Natural killer cell (primary cell): ENCODE measurements at regions not wholly inside any gene's neighbourhood (a gene's known extent, or its start where the extent isn't known, plus 50 kb on each side); places are given as distances from the start of the nearest gene placed in this dataset.

Experiments
- ATAC-seq, 3 donors: fragments of 150-1000 bp in 2 of 3; fragments of 200-7000 bp in 1 of 3; cut with Tn5 transposase; 1 replicate in 1 of 3; 2 replicates in 2 of 3; pipeline ENCODE4 v1.10.0; 2021; ENCODE audit warnings: mild to moderate bottlenecking in 2 of 3, moderate library complexity in 2 of 3
- DNase-seq, 2 donors: peaks; one replicate each; pipeline versions ENCODE4 v3.0.0 to v3.0.0-alpha.2; 2013 to 2021; ENCODE audit warnings: mixed read lengths in 1 of 2
- H3K27ac ChIP-seq: one replicate; pipeline ENCODE4 v1.5.1; 2013; ENCODE audit warnings: mild to moderate bottlenecking, low read length
- H3K27me3 ChIP-seq: one replicate; pipeline ENCODE4 v1.6.1; 2013; ENCODE audit warnings: low read length; ENCODE audit not compliant: control insufficient read depth, insufficient read depth
- H3K36me3 ChIP-seq: one replicate; pipeline ENCODE4 v1.6.1; 2013; ENCODE audit warnings: low read length; ENCODE audit not compliant: control insufficient read depth, insufficient read depth
- H3K4me1 ChIP-seq: one replicate; pipeline ENCODE4 v1.6.1; 2013; ENCODE audit warnings: low read length; ENCODE audit not compliant: control insufficient read depth, insufficient read depth
- H3K4me3 ChIP-seq: one replicate; pipeline ENCODE4 v1.5.1; 2013; ENCODE audit warnings: low read length
- H3K9me3 ChIP-seq: one replicate; pipeline ENCODE4 v1.6.1; 2013; ENCODE audit warnings: low read length; ENCODE audit not compliant: control insufficient read depth, insufficient read depth
- H3K27ac Mint-ChIP-seq, 2 donors: one replicate each; pipeline ENCODE4 v1.8.0; 2022; ENCODE audit warnings: mild to moderate bottlenecking in 2 of 2, mixed read lengths in 2 of 2, moderate library complexity in 1 of 2
- H3K27me3 Mint-ChIP-seq, 2 donors: one replicate each; pipeline ENCODE4 v1.8.0; 2022; ENCODE audit warnings: low read depth in 2 of 2, mixed read lengths in 2 of 2
- H3K36me3 Mint-ChIP-seq: one replicate; pipeline ENCODE4 v1.8.0; 2022; ENCODE audit warnings: mixed read lengths
- H3K4me1 Mint-ChIP-seq, 2 donors: one replicate each; pipeline ENCODE4 v1.8.0; 2022; ENCODE audit warnings: mixed read lengths in 2 of 2
- H3K4me3 Mint-ChIP-seq: one replicate; pipeline ENCODE4 v1.8.0; 2022; ENCODE audit warnings: mild to moderate bottlenecking, moderate library complexity, mixed read lengths
- H3K9me3 Mint-ChIP-seq, 2 donors: one replicate each; pipeline ENCODE4 v1.8.0; 2022; ENCODE audit warnings: mixed read lengths in 2 of 2
- WGBS: methylation state at CpG from one replicate; pipeline ENCODE4 v1.1.7; 2013; ENCODE audit warnings: missing lambda C conversion rate; ENCODE audit not compliant: insufficient coverage; 5-methylcytosine and 5-hydroxymethylcytosine counted together
- intact Hi-C: fragments of 100-400 bp; cut with micrococcal nuclease; formaldehyde crosslinking; loops from one replicate; pipeline ENCODE4 v1.14.2; 2022
- TF ChIP-seq, protein P1 (sequence below): fragments of 200-600 bp; IDR thresholded peaks from one replicate; pipeline ENCODE4 v1.8.0; 2022; ENCODE audit warnings: antibody characterized with exemption

DNA sequence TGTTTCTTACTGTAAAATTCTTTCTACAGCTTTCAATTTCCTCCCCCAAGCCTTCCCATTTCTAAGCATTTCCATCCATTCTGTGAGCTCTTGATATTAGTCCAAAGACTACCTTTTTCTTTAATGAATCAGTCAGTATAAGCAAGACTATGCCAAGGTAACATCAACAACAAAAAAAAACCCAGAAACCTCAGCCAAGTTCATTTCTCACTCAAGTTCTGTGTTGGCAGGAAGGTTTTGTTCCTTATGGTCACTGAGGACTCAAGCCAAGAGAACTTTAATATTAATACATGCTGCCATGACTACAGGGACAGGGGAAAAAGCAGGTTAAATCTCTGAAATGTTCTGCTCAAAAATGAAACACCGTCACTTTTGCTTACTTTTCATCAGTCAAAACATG, 621.2 kb upstream of the NRP1 start:
- H3K27me3 Mint-ChIP-seq: peaks cover 9 to 25% of the 10 kb centered on the region in 2 donors
- H3K4me3 Mint-ChIP-seq: no peak overlapping the region
- H3K36me3 Mint-ChIP-seq: no peaks in the 10 kb centered on the region
- no peaks in the 10 kb centered on the region for H3K4me1 Mint-ChIP-seq
- H3K27ac ChIP-seq: no peak overlapping the region
- ATAC-seq (no peak), DNase-seq (no peak)
- H3K36me3 ChIP-seq: no peaks in the 10 kb centered on the region
- intact Hi-C loops: no loop called here
- H3K4me1 ChIP-seq: no peaks in the 10 kb centered on the region
- H3K9me3 Mint-ChIP-seq: peaks cover 0 to 3% of the 10 kb centered on the region in 2 donors
- H3K27ac Mint-ChIP-seq: no peak overlapping the region
- TF ChIP-seq, protein P1, sequence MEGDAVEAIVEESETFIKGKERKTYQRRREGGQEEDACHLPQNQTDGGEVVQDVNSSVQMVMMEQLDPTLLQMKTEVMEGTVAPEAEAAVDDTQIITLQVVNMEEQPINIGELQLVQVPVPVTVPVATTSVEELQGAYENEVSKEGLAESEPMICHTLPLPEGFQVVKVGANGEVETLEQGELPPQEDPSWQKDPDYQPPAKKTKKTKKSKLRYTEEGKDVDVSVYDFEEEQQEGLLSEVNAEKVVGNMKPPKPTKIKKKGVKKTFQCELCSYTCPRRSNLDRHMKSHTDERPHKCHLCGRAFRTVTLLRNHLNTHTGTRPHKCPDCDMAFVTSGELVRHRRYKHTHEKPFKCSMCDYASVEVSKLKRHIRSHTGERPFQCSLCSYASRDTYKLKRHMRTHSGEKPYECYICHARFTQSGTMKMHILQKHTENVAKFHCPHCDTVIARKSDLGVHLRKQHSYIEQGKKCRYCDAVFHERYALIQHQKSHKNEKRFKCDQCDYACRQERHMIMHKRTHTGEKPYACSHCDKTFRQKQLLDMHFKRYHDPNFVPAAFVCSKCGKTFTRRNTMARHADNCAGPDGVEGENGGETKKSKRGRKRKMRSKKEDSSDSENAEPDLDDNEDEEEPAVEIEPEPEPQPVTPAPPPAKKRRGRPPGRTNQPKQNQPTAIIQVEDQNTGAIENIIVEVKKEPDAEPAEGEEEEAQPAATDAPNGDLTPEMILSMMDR: no peak
- no peak overlapping the region for H3K4me3 ChIP-seq
- H3K27me3 ChIP-seq: no peaks in the 10 kb centered on the region
- 86% methylated on average over 1 of the region's 1 CpG for WGBS
- no peaks in the 10 kb centered on the region for H3K9me3 ChIP-seq

DNA sequence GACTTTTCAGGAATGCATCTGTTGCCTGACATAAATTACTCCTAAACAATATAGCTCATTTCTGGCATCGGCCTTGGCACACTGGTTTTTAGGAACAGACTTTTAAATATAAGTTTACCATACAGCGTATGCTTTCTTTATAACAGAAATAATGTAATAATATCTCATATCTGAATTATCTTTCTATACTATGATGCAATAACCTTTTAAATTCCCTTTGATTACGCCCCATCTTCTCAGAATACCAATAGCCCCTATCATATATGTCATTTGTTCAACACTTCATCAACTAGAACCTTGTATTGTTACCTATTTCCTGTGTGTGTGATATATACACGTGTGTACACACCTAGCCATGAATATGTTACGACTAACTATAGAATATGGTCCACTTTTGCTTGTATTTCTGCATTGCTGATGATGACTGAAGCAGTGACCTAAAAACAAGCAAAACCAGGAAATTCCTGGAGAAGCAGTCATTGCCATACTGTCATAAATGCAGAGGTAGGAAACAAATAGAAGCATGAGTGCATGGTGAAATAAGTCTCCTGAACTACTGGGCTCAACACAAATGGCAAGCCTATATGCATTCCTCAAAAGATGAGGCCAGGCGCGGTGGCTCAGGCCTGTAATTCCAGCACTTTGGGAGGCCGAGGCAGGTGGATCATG, 618.4 kb upstream of the NRP1 start:
- Histone ChIP-seq H3K9me3 (no peaks in the 10 kb centered on the region), H3K27ac (no peak overlapping the region), H3K4me3 (no peak overlapping the region), H3K27me3 (no peaks in the 10 kb centered on the region), H3K36me3 (no peaks in the 10 kb centered on the region), H3K4me1 (no peaks in the 10 kb centered on the region)
- intact Hi-C loops: no loop called here
- Mint-ChIP-seq H3K27ac (no peak overlapping the region), H3K9me3 (peaks cover 0 to 3% of the 10 kb centered on the region in 2 donors), H3K4me3 (no peak overlapping the region), H3K36me3 (no peaks in the 10 kb centered on the region), H3K27me3 (peaks cover 6 to 18% of the 10 kb centered on the region in 2 donors), H3K4me1 (no peaks in the 10 kb centered on the region)
- no peak for DNase-seq
- WGBS: 88% methylated on average over 6 of the region's 8 CpGs
- TF ChIP-seq, protein P1: no peak
- no peak for ATAC-seq

DNA sequence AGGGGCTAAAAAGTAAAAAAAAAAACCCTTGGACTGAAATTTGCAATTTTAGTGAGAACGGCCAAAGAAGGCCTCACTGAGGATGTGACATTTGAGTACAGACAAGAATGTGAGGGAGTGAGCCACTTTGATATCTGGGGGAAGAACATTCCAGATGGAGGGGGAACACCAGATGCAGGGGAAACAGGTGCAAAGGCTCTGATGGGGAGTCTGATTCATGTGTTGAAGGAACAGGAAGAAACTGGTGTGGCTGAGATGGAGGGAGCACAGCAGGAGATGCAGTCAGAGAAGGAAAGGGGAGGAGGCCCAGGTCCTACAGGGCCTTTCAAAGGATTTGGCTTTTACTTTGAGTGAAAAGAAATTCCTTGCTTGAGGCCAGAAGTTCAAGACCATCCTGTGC, 615.7 kb upstream of the NRP1 start:
- WGBS: 44% methylated on average over 1 of the region's 1 CpG
- Mint-ChIP-seq H3K27ac (no peak overlapping the region), H3K4me1 (no peaks in the 10 kb centered on the region), H3K9me3 (no peaks in the 10 kb centered on the region), H3K4me3 (no peak overlapping the region), H3K36me3 (no peaks in the 10 kb centered on the region), H3K27me3 (peaks cover 1 to 10% of the 10 kb centered on the region in 2 donors)
- DNase-seq (no peak), ATAC-seq (no peak)
- Histone ChIP-seq H3K27me3 (no peaks in the 10 kb centered on the region), H3K4me1 (no peaks in the 10 kb centered on the region), H3K27ac (no peak overlapping the region), H3K9me3 (no peaks in the 10 kb centered on the region), H3K36me3 (no peaks in the 10 kb centered on the region), H3K4me3 (no peak overlapping the region)
- TF ChIP-seq, protein P1: no peak
- intact Hi-C loops: no loop called here

DNA sequence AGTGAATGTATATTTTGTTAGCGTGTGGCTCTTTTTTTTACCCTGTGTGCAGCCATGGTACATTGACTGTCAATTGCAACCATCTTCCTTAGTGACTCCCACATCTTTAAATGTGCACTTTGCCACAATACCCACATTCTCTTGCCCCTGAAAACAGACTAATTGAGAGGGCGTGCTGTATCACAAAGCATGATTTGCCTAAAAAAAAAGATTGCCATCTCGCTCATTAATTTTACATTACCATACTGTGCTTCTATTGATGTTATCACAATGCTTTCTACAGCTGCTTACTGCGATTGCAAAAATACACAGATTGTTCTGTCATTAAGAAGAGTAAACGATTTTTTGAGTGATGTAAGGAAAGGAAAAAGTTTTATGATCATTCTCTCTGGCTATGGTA, 613.1 kb upstream of the NRP1 start:
- ATAC-seq: no peak
- Histone ChIP-seq H3K27ac (no peak overlapping the region), H3K9me3 (no peaks in the 10 kb centered on the region), H3K27me3 (no peaks in the 10 kb centered on the region), H3K4me1 (no peaks in the 10 kb centered on the region), H3K36me3 (no peaks in the 10 kb centered on the region), H3K4me3 (no peak overlapping the region)
- H3K27ac Mint-ChIP-seq: no peak overlapping the region
- no peak for DNase-seq
- no peaks in the 10 kb centered on the region for H3K9me3 Mint-ChIP-seq
- peaks cover 0 to 14% of the 10 kb centered on the region in 2 donors for H3K27me3 Mint-ChIP-seq
- no peaks in the 10 kb centered on the region for H3K36me3 Mint-ChIP-seq
- 86% methylated on average over 5 of the region's 5 CpGs for WGBS
- TF ChIP-seq, protein P1: no peak
- intact Hi-C loops: no loop called here
- H3K4me3 Mint-ChIP-seq: no peak overlapping the region
- no peaks in the 10 kb centered on the region for H3K4me1 Mint-ChIP-seq
